A549 (cell line): ENCODE measurements at regions not wholly inside any gene's neighbourhood (a gene's known extent, or its start where the extent isn't known, plus 50 kb on each side); places are given as distances from the start of the nearest gene placed in this dataset.

ENCODE experiments used
- ATAC-seq, 2 experiments: fragments of 200-7000 bp in 1 of 2; fragments of >200 bp in 1 of 2; cut with Nextera tagmentation in 1 of 2; cut with Tn5 transposase in 1 of 2; 3 replicates each; pipeline versions ENCODE4 v1.8.0 to v1.9.1; 2018 to 2020; ENCODE audit warnings: mild to moderate bottlenecking in 1 of 2, moderate library complexity in 1 of 2
- CTCF ChIA-PET: fragments of 300-600 bp; sonication (Branson Sonifier 250); formaldehyde crosslinking; extraction: SDS; loops from one replicate; lab custom pipeline; 2021; ENCODE audit warnings: antibody characterized with exemption, inconsistent platforms; lab: Yijun Ruan, JAX
- POLR2A ChIA-PET: fragments of 350-600 bp; formaldehyde crosslinking; extraction: SDS; loops from one replicate; lab custom pipeline; 2021; ENCODE audit warnings: antibody characterized with exemption, inconsistent platforms; lab: Yijun Ruan, JAX
- DNase-seq, 2 experiments: peaks; one replicate each; pipeline versions ENCODE4 v3.0.0 to v3.0.0-alpha.2; 2011 to 2016; ENCODE audit warnings: low read depth in 1 of 2, low spot score in 1 of 2
- FAIRE-seq: peaks from 2 replicates; lab custom pipeline; 2011; peaks lifted over from hg19 to GRCh38; lab: Jason Lieb, UNC
- H3K27ac ChIP-seq, 2 experiments: fragments of >200 bp; sonication (Bioruptor Twin); formaldehyde crosslinking; 3 replicates each; pipeline ENCODE4 v1.5.1; 2016 to 2017
- H3K4me1 ChIP-seq: fragments of >200 bp; sonication (Bioruptor Twin); formaldehyde crosslinking; 3 replicates; pipeline ENCODE4 v1.6.1; 2016
- H3K4me2 ChIP-seq: fragments of >200 bp; sonication (Bioruptor Twin); formaldehyde crosslinking; 3 replicates; pipeline ENCODE4 v1.6.1; 2016
- H3K4me3 ChIP-seq: fragments of >200 bp; sonication (Bioruptor Twin); formaldehyde crosslinking; 3 replicates; pipeline ENCODE4 v1.5.1; 2016
- H3K9me3 ChIP-seq: fragments of >200 bp; sonication (Bioruptor Twin); formaldehyde crosslinking; 3 replicates; pipeline ENCODE4 v1.6.1; 2016
- EHF ChIP-seq: fragments of 250-450 bp; sonication (Bioruptor Pico); IDR thresholded peaks from 2 replicates; pipeline ENCODE4 v1.5.0; 2020; ENCODE audit warnings: mild to moderate bottlenecking
- FOSB ChIP-seq: fragments of 250-450 bp; sonication (Bioruptor Pico); IDR thresholded peaks from 2 replicates; pipeline ENCODE4 v1.5.0; 2020; ENCODE audit warnings: mild to moderate bottlenecking, moderate library complexity
- FOXS1 ChIP-seq: fragments of 250-450 bp; sonication (Bioruptor Pico); IDR thresholded peaks from 2 replicates; pipeline ENCODE4 v1.5.0; 2020; ENCODE audit warnings: mild to moderate bottlenecking, moderate library complexity
- HES2 ChIP-seq: fragments of >200 bp; sonication (Bioruptor Twin); formaldehyde crosslinking; IDR thresholded peaks from 2 replicates; pipeline ENCODE4 v1.6.1; 2016
- HOXA7 ChIP-seq: fragments of 250-450 bp; sonication (Bioruptor Pico); IDR thresholded peaks from 2 replicates; pipeline ENCODE4 v1.5.0; 2020; ENCODE audit warnings: mild to moderate bottlenecking, moderate library complexity
- HOXB5 ChIP-seq: fragments of 250-450 bp; sonication (Bioruptor Pico); IDR thresholded peaks from 2 replicates; pipeline ENCODE4 v1.5.0; 2020; ENCODE audit warnings: mild to moderate bottlenecking, moderate library complexity
- KDM5A ChIP-seq: fragments of 200-600 bp; sonication (generic); IDR thresholded peaks from 2 replicates; pipeline ENCODE4 v1.6.1; 2016; ENCODE audit warnings: antibody characterized with exemption, mild to moderate bottlenecking
- MAFK ChIP-seq: fragments of 450-650 bp; IDR thresholded peaks from 2 replicates; pipeline ENCODE4 v1.6.1; 2014; ENCODE audit not compliant: partially characterized antibody
- MAX ChIP-seq: IDR thresholded peaks from 2 replicates; pipeline ENCODE4 v1.6.1; 2012
- MAZ ChIP-seq: fragments of 150-350 bp; IDR thresholded peaks from 2 replicates; pipeline ENCODE4 v1.6.1; 2014; ENCODE audit warnings: antibody characterized with exemption, low read depth, low read length, borderline replicate concordance
- MYC ChIP-seq: IDR thresholded peaks from 2 replicates; pipeline ENCODE4 v1.6.1; 2012; ENCODE audit warnings: mild to moderate bottlenecking, inconsistent platforms, low read length, improper control_type of control experiment, borderline replicate concordance
- NFE2L2 ChIP-seq: fragments of 150-350 bp; conservative IDR thresholded peaks from 2 replicates; pipeline ENCODE4 v1.6.1; 2014; ENCODE audit warnings: low read length
- NR3C1 ChIP-seq: fragments of >200 bp; sonication (Bioruptor Twin); formaldehyde crosslinking; IDR thresholded peaks from 3 replicates; pipeline ENCODE4 v1.6.1; 2017
- POLR2A ChIP-seq: IDR thresholded peaks from 2 replicates; pipeline ENCODE4 v1.6.1; 2012; ENCODE audit warnings: mild to moderate bottlenecking, low read length
- RAD21 ChIP-seq, 2 experiments: fragments of >200 bp in 1 of 2; sonication (Bioruptor Twin) in 1 of 2; formaldehyde crosslinking in 1 of 2; IDR thresholded peaks in 1 of 2; conservative IDR thresholded peaks in 1 of 2; 2 replicates in 1 of 2; 3 replicates in 1 of 2; pipeline ENCODE4 v1.6.1; 2012 to 2018; ENCODE audit warnings: inconsistent platforms in 1 of 2
- RARB ChIP-seq: fragments of 250-450 bp; sonication (Bioruptor Pico); IDR thresholded peaks from 2 replicates; pipeline ENCODE4 v1.8.0; 2021; ENCODE audit warnings: mild to moderate bottlenecking, moderate library complexity
- RCOR1 ChIP-seq: fragments of 150-350 bp; IDR thresholded peaks from 2 replicates; pipeline ENCODE4 v1.6.1; 2014; ENCODE audit warnings: antibody characterized with exemption, low read length, low read depth
- REST ChIP-seq: fragments of 200-600 bp; sonication (generic); IDR thresholded peaks from 2 replicates; pipeline ENCODE4 v1.6.1; 2016; ENCODE audit warnings: antibody characterized with exemption, mild to moderate bottlenecking, moderate library complexity
- RNF2 ChIP-seq: fragments of 200-600 bp; sonication (generic); IDR thresholded peaks from 2 replicates; pipeline ENCODE4 v1.6.1; 2016; ENCODE audit warnings: low read depth, mild to moderate bottlenecking, antibody characterized with exemption, moderate library complexity, borderline replicate concordance
- SMC3 ChIP-seq: fragments of >200 bp; sonication (Bioruptor Twin); formaldehyde crosslinking; IDR thresholded peaks from 3 replicates; pipeline ENCODE4 v1.6.1; 2018; ENCODE audit warnings: inconsistent platforms
- USF2 ChIP-seq: fragments of 450-650 bp; IDR thresholded peaks from 2 replicates; pipeline ENCODE4 v1.6.1; 2014; ENCODE audit warnings: antibody characterized with exemption
- ZSCAN20 ChIP-seq: fragments of 250-450 bp; sonication (Bioruptor Pico); IDR thresholded peaks from 2 replicates; pipeline ENCODE4 v1.8.0; 2022; ENCODE audit warnings: mild to moderate bottlenecking, moderate library complexity
- WGBS: methylation state at CpG from one replicate; pipeline ENCODE4 v1.1.6; 2017; ENCODE audit errors: missing lambda C conversion rate; 5-methylcytosine and 5-hydroxymethylcytosine counted together

- DNase-seq = no peak
- FAIRE-seq = no peak
- Histone ChIP-seq H3K27ac (no peak overlapping the region), H3K4me1 (no peaks in the 10 kb centered on the region), H3K9me3 (no peaks in the 10 kb centered on the region), H3K4me2 (no peak overlapping the region), H3K4me3 (no peak overlapping the region)
- ATAC-seq = no peak
- ChIA-PET CTCF (no interaction called here), POLR2A (no interaction called here)
- TF ChIP-seq FOXS1 (CRISPR knock-in tag) = no peak
- no peak for TF ChIP-seq REST
- no peak for TF ChIP-seq ZSCAN20
- no peak for TF ChIP-seq RCOR1
- no peak for TF ChIP-seq MAZ
- TF ChIP-seq USF2 = no peak
These were observed 499.0 kb upstream of the CCDC179 start for GRCh38 chr11:23359297-23359696.

- no peaks in the 10 kb centered on the region for H3K9me3 ChIP-seq
- WGBS = 4% methylated on average over 3 of the region's 3 CpGs
- CTCF ChIA-PET = no interaction called here
- FAIRE-seq (no peak), ATAC-seq (no peak), DNase-seq (no peak)
- POLR2A ChIA-PET = no interaction called here
- no peak overlapping the region for H3K4me2 ChIP-seq
- no peaks in the 10 kb centered on the region for H3K4me1 ChIP-seq
- no peak for TF ChIP-seq KDM5A
- TF ChIP-seq NFE2L2 = no peak
- no peak for TF ChIP-seq MYC
- TF ChIP-seq ZSCAN20 = no peak
- no peak for TF ChIP-seq HES2
- TF ChIP-seq RCOR1 = no peak
- TF ChIP-seq RARB (CRISPR knock-in tag) = no peak
- TF ChIP-seq REST = no peak
- no peak for TF ChIP-seq EHF (CRISPR knock-in tag)
- no peak for TF ChIP-seq SMC3
- TF ChIP-seq MAX = no peak
- H3K4me3 ChIP-seq = no peak overlapping the region
- H3K27ac ChIP-seq = no peak overlapping the region
These were observed 503.8 kb upstream of the CCDC179 start for GRCh38 chr11:23364076-23364475.

GRCh38 chr11:23370580-23371275 is 510.5 kb upstream of the CCDC179 start:
- DNase-seq (no peak), FAIRE-seq (no peak), ATAC-seq (no peak)
- H3K4me1 ChIP-seq = no peaks in the 10 kb centered on the region
- CTCF ChIA-PET = no interaction called here
- POLR2A ChIA-PET = no interaction called here
- 11% methylated on average over 3 of the region's 3 CpGs for WGBS
- H3K27ac ChIP-seq = no peak overlapping the region
- H3K4me3 ChIP-seq = no peak overlapping the region
- H3K4me2 ChIP-seq = no peak overlapping the region
- H3K9me3 ChIP-seq = peaks cover 6% of the 10 kb centered on the region; the same call in 1 of the 3 replicates
- TF ChIP-seq RAD21 (conservative IDR thresholded peaks at IDR 0.05 in 1 of 2, IDR thresholded peaks at IDR 0.05 in 1 of 2) (no peak), USF2 (no peak), MAFK (no peak), POLR2A (no peak), RNF2 (no peak), HOXA7 (CRISPR knock-in tag) (no peak), HOXB5 (CRISPR knock-in tag) (no peak), MAX (no peak), ZSCAN20 (no peak), FOSB (CRISPR knock-in tag) (no peak), NR3C1 (no peak)
